NCI-H2227 treated with DMSO at 0.1 percent for 48 hours (cell line): ENCODE measurements at regions not wholly inside any gene's neighbourhood (a gene's known extent, or its start where the extent isn't known, plus 50 kb on each side); places are given as distances from the start of the nearest gene placed in this dataset.

Experiments used
- DNase-seq: peaks from one replicate; lab custom pipeline; 2025; lab: John Stamatoyannopoulos, UW

GRCh38 chr7:130966246-130967009, 232.4 kb upstream of the KLF14 start:
- no peak for DNase-seq

- DNase-seq, result no peak
These were observed 236.2 kb upstream of the KLF14 start for GRCh38 chr7:130970196-130970595.

DNA sequence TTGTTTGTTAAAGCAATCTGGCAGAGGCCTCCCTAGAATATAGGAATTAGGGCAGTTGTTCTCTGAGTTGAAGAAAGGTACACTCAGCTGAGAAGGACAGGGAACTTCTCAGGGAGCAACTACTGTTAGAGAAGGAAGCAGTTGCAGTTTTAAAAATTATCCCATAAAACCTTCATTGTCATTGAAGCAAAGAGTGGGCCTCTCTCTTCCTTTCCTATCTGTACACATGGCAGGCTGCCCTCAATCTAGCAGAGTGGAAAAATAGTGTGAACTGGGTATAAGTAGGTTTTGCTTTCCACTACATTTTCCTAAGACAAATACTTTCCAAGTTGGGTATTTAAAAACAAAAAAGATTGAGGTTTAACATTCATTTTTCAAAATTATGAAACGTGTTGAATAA, 236.7 kb upstream of the KLF14 start:
- DNase-seq, result no peak

- DNase-seq, result no peak
These were observed 237.3 kb upstream of the KLF14 start for GRCh38 chr7:130971297-130971696.

- DNase-seq, result no peak
These were observed 238.2 kb upstream of the KLF14 start for GRCh38 chr7:130972201-130972600.

DNA sequence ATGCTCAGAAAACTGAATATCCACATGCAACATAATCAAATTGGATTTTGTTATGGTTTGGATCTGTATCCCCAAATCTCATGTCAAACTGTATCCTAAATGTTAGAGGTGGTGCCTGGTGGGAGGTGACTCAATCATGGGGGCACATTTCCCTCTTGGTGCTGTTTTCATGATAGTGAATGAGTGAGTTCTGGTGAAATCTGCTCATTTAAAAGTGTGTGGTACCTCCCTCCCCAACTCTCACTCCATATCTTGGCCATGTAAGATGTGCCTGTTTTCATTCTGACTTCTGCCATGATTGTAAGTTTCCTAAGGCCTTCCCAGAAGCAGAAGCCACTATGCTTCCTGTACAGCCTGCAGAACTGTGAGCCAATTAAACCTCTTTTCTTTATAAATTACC, 239.6 kb upstream of the KLF14 start:
- no peak for DNase-seq

- DNase-seq, result no peak
These were observed 240.2 kb upstream of the KLF14 start for GRCh38 chr7:130974169-130974568.

DNA sequence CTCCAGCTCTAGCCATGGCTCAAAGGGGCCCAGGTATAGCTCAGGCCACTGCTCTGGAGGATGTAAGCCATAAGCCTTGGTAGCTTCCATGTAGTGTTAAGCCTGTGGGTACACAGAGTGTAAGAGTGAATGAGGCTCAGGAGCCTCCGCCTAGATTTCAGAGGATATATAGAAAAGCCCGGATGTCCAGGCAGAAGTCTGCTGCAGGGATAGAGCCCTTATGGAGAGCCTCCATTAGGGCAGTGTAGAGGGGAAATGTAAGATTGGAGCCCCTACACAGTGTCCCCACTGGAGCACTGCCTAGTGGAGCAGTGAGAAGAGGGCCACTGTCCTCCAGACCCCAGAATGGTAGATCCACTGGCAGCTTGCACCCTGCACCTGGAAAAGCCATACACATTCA, 240.8 kb upstream of the KLF14 start:
- no peak for DNase-seq

- no peak for DNase-seq
These were observed 241.7 kb upstream of the KLF14 start for GRCh38 chr7:130975731-130976130.

- DNase-seq, result peak; percentile 63
These were observed 248.2 kb upstream of the KLF14 start for GRCh38 chr7:130982160-130982638.

DNA sequence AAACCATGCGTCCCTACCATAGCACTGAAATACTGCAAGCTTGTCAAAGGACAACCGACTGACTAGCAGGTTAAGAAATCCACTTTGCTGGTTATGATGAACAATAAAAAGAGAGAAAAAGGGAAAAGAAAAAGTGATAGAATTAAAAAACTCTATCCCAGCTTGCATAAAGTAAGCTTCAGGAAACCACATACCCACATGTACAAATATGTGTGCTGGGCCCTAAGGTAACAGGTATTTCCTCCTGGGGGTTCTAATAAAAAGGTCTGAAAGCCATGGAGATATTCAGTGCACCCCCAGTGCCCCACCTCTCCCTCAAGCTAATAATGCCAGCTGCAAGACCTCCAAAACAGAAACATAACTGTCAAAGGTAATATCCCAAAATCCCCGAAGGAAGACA, 248.6 kb upstream of the KLF14 start:
- DNase-seq, result no peak

GRCh38 chr7:130985361-130985760, 251.4 kb upstream of the KLF14 start:
- DNase-seq, result no peak

- no peak for DNase-seq
These were observed 252.3 kb upstream of the KLF14 start for GRCh38 chr7:130986261-130986690.

GRCh38 chr7:130987092-130987491, 253.1 kb upstream of the KLF14 start:
- no peak for DNase-seq

DNA sequence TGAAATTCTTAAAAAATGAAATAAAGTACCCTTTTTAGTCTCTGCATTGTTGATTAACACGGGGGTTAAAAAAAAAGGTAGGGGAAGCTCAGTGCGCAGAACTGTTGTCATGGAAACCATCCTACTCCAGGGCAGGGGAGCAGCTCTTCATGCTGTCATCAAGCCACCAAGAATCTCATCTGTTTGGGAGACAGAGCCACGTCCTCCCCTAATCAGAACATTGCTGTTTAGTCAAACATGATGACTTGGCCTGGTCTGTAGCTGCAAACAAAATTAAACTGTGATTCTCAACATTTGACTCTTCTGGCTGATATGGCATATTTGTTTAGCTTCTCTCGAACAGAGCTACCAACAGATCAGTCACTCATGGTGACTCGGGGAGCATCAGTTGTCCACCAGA, 254.4 kb upstream of the KLF14 start:
- DNase-seq, result peak; percentile 32

DNA sequence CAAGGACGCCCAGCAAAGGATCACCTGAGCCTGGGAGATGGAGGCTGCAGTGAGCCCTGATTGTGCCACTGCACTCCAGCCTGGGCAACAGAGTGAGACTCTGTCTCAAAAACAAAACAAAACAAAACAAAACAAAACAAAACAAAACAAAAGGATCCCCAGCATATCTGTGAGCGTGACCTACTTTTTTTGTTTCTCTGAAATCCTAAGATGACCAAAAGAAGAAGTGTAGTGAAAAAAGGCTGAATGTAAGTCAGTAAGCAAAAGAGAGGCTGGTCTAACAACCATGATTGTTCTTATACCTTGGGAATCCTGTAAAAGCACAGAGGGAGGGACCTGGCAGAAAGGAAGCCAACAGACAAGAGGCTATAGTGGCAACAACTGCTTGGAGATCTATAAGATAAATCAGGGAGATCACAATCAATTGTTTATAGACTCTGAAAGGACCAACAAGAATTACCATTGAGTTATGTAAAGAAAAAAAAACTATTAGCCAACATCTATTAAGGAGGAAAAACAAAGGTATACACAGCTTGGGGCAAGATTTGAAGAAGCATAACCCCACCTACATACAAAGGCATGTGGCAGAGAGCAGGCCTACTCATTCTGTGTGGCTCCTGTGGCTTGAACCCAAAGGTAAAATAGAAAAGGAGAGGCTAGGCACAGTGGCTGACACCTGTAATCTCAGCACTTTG, 255.2 kb upstream of the KLF14 start:
- DNase-seq, result no peak

DNA sequence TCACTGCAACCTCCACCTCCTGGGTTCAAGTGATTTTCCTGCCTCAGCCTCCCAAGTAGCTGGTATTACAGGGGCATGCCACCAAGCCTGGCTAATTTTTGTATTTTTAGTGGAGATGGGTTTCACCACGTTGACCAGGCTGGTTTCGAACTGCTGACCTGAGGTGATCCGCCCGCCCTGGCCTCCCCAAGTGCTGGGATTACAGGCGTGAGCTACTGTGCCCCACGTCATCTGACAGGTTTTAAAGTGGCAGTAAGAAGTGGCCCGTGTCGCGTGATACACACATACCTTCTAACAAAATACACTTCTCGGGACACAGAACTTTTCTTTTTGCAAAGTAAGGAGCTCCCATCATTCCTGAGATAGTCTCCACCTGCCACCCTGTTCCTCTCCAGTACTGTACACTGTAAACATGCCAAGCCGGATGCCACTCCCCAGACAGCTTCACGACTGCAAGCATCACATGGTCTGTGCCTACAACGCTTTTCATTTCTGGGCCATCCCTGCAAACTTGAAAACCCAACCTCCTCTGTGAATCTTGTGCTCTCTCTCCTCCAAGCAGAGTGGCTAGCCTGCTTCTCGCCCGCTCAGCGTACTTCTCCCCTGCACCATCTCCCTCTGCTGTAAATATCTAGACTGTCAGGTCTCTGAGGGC, 256.3 kb upstream of the KLF14 start:
- no peak for DNase-seq

- no peak for DNase-seq
These were observed 259.8 kb upstream of the KLF14 start for GRCh38 chr7:130993671-130994365.

DNA sequence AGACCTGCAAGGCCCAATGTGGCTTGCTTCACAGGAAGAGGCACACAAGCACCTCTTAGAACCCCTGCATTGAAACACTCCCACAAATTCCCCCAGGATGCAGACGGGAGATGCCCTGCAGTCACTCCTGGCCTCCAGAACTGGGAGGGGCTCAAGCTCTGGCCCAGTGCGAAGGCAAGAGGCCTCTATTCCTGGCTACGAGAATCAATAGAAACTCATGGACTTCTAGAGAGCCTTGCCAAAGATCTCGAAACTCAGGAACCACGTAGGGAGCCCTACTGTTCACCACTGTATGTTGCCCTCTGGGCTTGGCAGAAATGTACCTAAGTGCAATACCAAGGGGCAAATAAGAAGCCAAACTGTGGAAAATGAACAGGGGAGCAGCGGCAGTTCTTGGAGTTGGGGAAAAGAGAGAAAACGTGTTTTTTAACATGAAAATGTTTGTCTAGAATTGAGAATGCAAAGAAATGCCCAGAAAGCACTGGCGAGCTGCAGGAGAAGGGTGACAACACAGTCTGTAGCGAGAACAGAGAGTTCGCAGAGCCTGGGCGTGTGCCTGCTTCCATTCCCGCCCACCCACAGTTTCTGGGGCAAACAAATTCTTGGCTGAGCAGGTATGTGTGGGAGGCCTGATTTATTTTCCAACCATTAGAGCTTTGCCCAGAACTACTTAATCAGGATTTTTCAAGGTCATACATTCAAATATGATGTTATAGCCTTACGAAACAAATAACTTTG, 260.5 kb upstream of the KLF14 start:
- DNase-seq, result no peak

DNA sequence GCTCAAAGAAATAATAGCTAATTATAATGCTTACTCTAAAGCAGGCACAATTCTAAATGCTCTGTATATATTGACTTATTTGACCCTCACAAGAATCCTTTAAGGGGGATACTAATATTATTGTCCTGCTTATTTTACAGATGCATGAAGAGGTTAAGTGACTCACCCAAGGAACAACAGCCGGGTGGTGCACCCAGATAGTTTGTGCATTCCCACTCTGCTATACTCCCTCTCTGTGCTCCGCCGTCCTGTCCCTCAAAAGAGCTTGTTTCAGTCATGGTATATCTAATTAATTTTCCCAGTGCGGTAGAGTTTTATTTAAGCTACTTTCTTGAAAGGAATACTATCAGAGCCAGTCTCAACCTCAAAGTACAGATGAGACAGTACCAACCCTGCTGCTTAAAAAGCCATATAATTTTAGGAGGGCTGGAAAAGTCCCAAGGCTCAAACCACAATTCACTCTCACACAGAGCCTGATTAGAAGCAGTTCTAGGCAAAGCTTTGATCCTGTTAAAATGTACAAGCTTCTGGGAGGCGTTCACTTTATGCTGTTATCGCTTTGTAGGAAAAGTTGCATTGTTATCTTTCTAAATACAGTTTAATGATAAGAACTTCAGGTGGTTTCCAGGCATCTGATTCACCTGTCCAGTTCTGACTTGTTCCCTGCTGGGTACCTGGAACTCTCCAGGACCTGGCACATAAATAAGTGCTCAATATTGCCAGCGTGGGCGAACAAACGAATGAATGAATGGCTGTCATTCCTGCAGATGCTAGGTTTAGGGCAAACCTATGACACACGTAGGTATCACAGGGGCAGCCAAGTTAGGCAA, 261.5 kb upstream of the KLF14 start:
- DNase-seq, result no peak
